ENCODE measurements at regions not wholly inside any gene's neighbourhood (a gene's known extent, or its start where the extent isn't known, plus 50 kb on each side); places are given as distances from the start of the nearest gene placed in this dataset.

GRCh38 chr13:50586414-50587083 is 256.9 kb downstream of the DLEU7 start:
- CTCF ChIA-PET: no interaction called here

More at GRCh38 chr13:50586414-50587083, 256.9 kb downstream of the DLEU7 start:
- in situ Hi-C loops (cut with MboI; ENCODE audit: low sequenced_read_pairs): no loop called here
- Histone ChIP-seq H3K9me3 (ENCODE audit: control insufficient read depth, insufficient read depth, low read length) (no peaks in the 10 kb centered on the region), H2BK5ac (ENCODE audit: low read depth, low read length, poor library complexity, severe bottlenecking) (no peak overlapping the region), H3K4me1 (ENCODE audit: control insufficient read depth, insufficient read depth, low read length) (peaks cover 9% of the 10 kb centered on the region), H3K23ac (ENCODE audit: low read depth, low read length) (no peak overlapping the region), H3K56ac (ENCODE audit: extremely low read depth, insufficient read depth, low read length) (no peak overlapping the region), H2BK120ac (ENCODE audit: low read depth, low read length) (no peak overlapping the region), H4K8ac (ENCODE audit: low read depth in 2 of 2, low read length in 2 of 2) (no peak overlapping the region), H3K14ac (replicated peaks; ENCODE audit: low read depth, low read length) (no peak overlapping the region), H3K9ac (ENCODE audit: low read depth, low read length) (no peak overlapping the region), H3K9me1 (ENCODE audit: insufficient read depth, low read length) (no peaks in the 10 kb centered on the region; the same call in 1 of the 2 replicates), H3K18ac (ENCODE audit: low read depth, low read length) (no peak overlapping the region), H2AK5ac (ENCODE audit: low read depth, low read length) (no peak overlapping the region), H3K79me1 (ENCODE audit: low read depth in 1 of 2, low read length in 2 of 2) (no peaks in the 10 kb centered on the region), H4K20me1 (ENCODE audit: insufficient read depth, low read length) (peaks cover 7% of the 10 kb centered on the region; the same call in 1 of the 2 replicates), H2BK20ac (ENCODE audit: low read depth, low read length) (no peak overlapping the region), H4K5ac (ENCODE audit: low read depth, low read length) (no peak overlapping the region), H3K36me3 (ENCODE audit: control insufficient read depth, insufficient read depth, low read length) (no peaks in the 10 kb centered on the region), H2AK9ac (replicated peaks; ENCODE audit: low read depth, low read length, poor library complexity) (no peak overlapping the region), H3K4me2 (ENCODE audit: low read depth, low read length) (no peak overlapping the region), H4K91ac (ENCODE audit: insufficient read depth, low read depth, low read length) (no peak overlapping the region), H2AFZ (replicated peaks; ENCODE audit: low read length, poor library complexity) (no peak overlapping the region), H3K27me3 (ENCODE audit: control insufficient read depth, insufficient read depth, low read length) (peaks cover 40% of the 10 kb centered on the region), H2BK15ac (ENCODE audit: low read depth, low read length) (no peak overlapping the region), H3K27ac (ENCODE audit: insufficient read depth, low read length) (no peak overlapping the region), H3K4ac (ENCODE audit: low read depth, low read length) (no peak overlapping the region), H3K4me3 (ENCODE audit: insufficient read depth, low read depth, low read length) (no peak overlapping the region)
- WGBS, 2 experiments (ENCODE audit: extremely low coverage in 2 of 2, insufficient read length in 1 of 2): 100% methylated on average over 2 of the region's 8 CpGs; no CpG with 5 or more reads in 1 of the 2 experiments
- TF ChIP-seq USF2 (IDR thresholded peaks at IDR 0.05; ENCODE audit: low read depth, low read length) (no peak), BHLHE40 (IDR thresholded peaks at IDR 0.05; ENCODE audit: low read depth, low read length) (no peak), RFX5 (IDR thresholded peaks at IDR 0.05; ENCODE audit: low read depth, low read length) (no peak), MXI1 (IDR thresholded peaks at IDR 0.05; ENCODE audit: borderline replicate concordance, low read depth, low read length) (no peak), MAZ (IDR thresholded peaks at IDR 0.05; ENCODE audit: borderline replicate concordance, low read depth, low read length) (no peak), RCOR1 (IDR thresholded peaks at IDR 0.05; ENCODE audit: insufficient replicate concordance, low read length) (no peak), ELK1 (IDR thresholded peaks at IDR 0.05; ENCODE audit: borderline replicate concordance, low read depth, low read length) (no peak), FOS (IDR thresholded peaks at IDR 0.05; ENCODE audit: low read depth, low read length) (no peak), CHD1 (IDR thresholded peaks at IDR 0.05; ENCODE audit: low read depth, low read length) (no peak), SMC3 (IDR thresholded peaks at IDR 0.05; ENCODE audit: low read depth, low read length) (no peak), POLR2A (IDR thresholded peaks at IDR 0.05; ENCODE audit: low read depth, low read length) (no peak), RAD21 (IDR thresholded peaks at IDR 0.05; ENCODE audit: low read length) (no peak), MAFK (IDR thresholded peaks at IDR 0.05; ENCODE audit: low read depth, low read length) (no peak), NFE2L2 (IDR thresholded peaks at IDR 0.05; ENCODE audit: low read depth, low read length) (no peak)
- TF ChIP-seq, protein P1, sequence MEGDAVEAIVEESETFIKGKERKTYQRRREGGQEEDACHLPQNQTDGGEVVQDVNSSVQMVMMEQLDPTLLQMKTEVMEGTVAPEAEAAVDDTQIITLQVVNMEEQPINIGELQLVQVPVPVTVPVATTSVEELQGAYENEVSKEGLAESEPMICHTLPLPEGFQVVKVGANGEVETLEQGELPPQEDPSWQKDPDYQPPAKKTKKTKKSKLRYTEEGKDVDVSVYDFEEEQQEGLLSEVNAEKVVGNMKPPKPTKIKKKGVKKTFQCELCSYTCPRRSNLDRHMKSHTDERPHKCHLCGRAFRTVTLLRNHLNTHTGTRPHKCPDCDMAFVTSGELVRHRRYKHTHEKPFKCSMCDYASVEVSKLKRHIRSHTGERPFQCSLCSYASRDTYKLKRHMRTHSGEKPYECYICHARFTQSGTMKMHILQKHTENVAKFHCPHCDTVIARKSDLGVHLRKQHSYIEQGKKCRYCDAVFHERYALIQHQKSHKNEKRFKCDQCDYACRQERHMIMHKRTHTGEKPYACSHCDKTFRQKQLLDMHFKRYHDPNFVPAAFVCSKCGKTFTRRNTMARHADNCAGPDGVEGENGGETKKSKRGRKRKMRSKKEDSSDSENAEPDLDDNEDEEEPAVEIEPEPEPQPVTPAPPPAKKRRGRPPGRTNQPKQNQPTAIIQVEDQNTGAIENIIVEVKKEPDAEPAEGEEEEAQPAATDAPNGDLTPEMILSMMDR (conservative IDR thresholded peaks at IDR 0.05; ENCODE audit: low read depth, low read length): no peak
- intact Hi-C loops (cut with micrococcal nuclease): no loop called here
- POLR2A ChIA-PET (ENCODE audit: unreplicated experiment): interaction anchor here (0.5 kb wide), 1 partner anchor 911 kb away, joined by 11 read pairs; no protein-coding TSS in a partner anchor
- ATAC-seq (ENCODE audit: low read depth) (no peak), DNase-seq (no peak)
- no TSS peak for BruUV-seq (replicated peaks)
- dilution Hi-C loops (cut with HindIII; ENCODE audit: low sequenced_read_pairs, unreplicated experiment): no loop called here
